GM21447 (cell line): ENCODE measurements at regions not wholly inside any gene's neighbourhood (a gene's known extent, or its start where the extent isn't known, plus 50 kb on each side); places are given as distances from the start of the nearest gene placed in this dataset.

Experiments
- ATAC-seq: cut with Tn5 transposase; IDR thresholded peaks from one replicate; pipeline ENCODE4 v1.9.1; 2021; ENCODE audit not compliant: unreplicated experiment

- no peak for ATAC-seq
Measured at GRCh38 chr17:69981441-69981840, 93.6 kb upstream of the KCNJ16 start.

DNA sequence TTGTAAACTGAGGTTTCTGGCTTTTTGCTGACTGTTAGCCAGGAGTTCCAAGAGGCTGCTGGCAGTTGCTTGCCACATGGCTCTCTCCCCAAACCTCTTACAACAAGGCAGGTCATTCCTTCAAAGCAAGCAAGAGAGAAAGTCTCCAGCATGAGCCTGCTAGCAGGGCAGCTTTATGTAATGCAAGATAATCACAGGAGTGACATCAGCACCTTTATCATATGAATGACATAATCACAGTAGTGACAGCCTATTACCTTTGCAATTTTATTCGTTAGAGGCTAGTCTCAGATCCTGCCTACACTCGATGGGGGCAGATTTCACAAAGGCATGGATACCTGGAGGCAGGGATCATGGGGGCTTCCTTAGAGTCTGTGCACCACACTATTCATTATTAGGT is 79.5 kb upstream of the KCNJ16 start:
- ATAC-seq, result no peak

DNA sequence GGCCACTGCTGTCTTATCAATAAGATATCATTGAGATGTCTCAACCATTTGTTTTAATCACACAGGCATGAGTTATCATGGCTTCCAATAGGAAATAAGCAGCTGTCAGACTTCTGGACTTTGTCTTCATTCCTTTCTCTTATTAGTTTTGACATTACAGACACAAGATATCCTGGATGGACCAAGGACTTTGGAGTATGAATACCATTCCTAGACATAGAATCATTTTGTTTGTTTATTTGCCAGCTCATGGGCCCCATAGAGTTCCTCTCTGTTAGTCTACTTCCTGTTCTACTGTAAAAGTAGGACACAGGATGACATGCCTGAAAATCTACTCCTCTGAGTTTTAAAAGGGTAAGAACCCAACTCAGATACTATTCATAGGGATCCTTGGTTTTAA is 77.7 kb upstream of the KCNJ16 start:
- ATAC-seq, result no peak

DNA sequence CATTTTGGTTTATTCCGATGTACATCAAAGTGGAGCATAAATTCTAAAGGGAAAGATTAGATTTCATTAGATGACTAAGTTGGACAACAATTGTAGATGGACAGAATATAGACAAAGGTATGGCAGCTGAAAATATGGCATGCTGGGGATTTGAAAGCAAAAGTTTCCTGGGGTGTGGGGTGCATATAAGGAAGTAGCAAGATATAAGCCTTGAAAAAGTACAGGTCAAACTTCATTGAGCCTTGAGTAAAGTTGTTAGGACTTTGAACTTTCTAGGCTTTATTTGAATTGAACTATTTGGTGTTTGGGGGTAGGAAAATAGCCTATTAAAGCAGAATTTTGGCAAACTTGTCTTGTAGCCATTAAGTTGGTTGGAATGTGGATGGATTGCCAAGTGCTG is 75.8 kb upstream of the KCNJ16 start:
- no peak for ATAC-seq

DNA sequence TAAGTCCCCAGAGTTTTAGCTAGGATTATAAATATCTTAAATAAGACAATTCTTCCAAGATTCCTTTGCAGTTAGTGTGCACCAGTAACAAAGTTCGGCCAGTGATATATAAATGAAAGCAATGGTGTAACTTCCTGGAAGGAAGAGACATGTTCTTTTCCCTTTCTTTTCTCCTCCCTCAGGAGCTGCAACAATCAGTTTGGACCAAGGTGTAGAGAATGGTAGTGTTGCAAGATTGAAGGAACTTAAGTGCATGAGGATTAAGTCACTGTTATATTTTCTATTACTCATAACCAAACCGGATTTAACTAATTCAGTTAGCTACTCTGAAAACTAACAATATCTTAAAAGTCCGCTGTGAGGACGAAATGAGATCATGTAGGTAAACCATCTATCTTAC is 68.9 kb upstream of the KCNJ16 start:
- ATAC-seq, result no peak

DNA sequence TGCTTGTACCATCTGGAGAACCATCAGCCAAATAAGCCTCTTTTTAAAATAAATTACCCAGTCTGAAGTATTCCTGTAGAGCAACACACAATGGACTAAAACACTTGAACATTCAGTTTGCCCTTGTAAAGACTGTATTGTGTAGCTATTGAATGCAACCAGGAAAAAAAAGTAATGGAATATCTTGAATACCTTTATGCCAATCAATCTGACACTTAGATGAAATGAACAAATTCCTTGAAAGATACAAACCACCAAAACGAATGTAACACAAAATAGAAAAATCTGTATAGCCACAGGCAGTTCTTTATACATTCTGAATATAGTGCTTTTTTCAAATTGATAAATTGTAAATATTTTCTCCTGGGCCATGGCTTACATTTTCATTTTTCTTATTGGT is 63.3 kb upstream of the KCNJ16 start:
- no peak for ATAC-seq

- no peak for ATAC-seq
Measured at GRCh38 chr17:70013911-70014310, 61.1 kb upstream of the KCNJ16 start.

DNA sequence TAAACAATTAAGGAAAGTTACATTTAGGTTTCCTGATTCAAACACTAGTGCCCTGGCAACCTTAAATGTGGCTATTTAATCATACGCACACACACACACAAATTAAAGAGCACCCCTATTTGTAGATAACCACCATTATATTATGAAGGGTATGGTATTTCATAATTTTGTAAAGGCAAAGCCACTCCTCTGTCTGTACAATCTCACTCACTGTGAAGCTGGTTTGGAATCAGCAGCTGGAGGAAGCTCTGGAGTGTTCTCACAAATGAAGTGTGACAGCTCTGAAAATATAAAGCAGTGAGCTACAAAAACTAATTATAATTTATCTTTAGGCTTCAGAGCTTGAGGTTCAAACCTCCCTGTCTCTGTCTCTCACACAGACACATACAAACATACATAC is 57.9 kb upstream of the KCNJ16 start:
- ATAC-seq, result no peak

GRCh38 chr17:70017941-70018340 is 57.1 kb upstream of the KCNJ16 start:
- ATAC-seq, result no peak

GRCh38 chr17:70021726-70022125 is 53.3 kb upstream of the KCNJ16 start:
- ATAC-seq, result no peak

- no peak for ATAC-seq
Measured at GRCh38 chr17:70022175-70022574, 52.9 kb upstream of the KCNJ16 start.

DNA sequence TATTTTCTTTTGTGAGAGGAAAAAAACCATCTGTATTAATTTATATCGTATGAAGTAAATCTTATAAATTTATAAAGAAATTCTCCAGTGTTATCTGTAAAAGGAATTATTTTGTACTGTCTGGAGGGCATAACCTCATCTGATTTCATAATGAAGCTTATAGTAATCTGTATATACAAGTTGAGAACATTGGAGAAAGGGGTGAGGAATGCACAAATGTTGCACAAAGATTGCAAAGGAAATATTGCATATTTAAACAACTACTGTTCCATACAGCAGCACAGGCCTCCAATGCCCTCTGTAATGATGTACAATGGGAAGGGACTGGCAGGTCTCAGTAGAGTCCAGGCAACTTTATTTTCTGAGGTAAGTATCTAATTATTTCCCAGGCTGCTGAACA is 50.8 kb upstream of the KCNJ16 start:
- no peak for ATAC-seq
